ENCODE measurements at regions not wholly inside any gene's neighbourhood (a gene's known extent, or its start where the extent isn't known, plus 50 kb on each side); places are given as distances from the start of the nearest gene placed in this dataset.
"Not testable (repeated sequence)": the region's sequence is repeated elsewhere in the genome, so short reads cannot be mapped to it uniquely, and the experiment has no call there.

DNA sequence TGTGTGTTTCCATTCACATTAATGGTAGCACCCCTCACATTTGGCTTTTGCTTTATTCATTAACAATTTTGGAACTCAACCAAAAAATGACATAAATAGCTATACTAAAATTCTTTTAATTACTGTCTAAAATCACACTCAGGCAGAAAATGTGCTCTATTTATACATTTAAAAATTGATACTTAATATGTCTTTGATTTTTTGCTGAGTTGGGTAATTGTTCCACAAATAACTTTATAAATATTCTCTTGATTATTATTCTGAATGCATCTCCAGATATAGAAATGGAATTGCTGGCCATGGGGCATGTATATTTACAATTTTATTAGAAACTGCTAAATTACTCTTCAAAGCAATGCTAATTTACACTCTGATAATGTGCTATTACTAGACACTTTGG lies 658.7 kb upstream of the CHRM3 start:
- DNase-seq: no peak

DNA sequence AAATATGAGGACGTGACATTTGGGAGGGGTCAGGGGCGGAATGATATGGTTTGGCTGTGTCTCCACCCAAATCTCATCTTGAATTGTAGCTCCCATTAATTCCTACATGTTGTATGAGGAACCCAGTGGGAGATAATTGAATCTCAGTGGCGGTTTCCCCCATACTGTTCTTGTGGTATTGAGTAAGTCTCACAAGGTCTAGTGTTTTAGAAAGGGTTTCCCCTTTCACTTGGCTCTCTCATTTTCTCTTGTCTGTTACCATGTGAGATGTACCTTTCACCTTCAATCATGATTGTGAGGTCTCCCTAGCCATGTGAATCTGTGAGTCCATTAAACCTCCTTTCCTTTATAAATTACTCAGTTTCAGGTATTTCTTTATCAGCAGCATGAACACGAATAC lies 663.6 kb upstream of the CHRM3 start:
- DNase-seq: no peak

DNA sequence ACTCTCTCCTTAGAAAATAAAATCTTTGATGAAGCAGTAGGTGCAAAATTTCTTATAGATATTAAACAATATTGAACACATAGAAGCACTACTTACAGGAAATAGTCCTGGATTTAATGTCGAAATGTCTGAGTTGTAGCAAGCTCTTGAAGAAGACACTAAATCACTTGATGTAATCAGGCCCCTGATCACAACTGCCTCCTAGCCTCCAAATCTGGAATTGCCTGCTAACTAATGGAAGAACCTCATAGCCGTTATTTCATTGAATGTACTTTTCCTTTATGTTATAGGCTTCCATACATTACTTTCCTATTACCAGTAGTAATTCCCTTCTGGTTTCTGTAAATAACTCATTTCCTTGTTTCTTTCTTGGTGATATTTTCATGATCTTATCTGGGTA lies 675.7 kb upstream of the CHRM3 start:
- DNase-seq: no peak

DNA sequence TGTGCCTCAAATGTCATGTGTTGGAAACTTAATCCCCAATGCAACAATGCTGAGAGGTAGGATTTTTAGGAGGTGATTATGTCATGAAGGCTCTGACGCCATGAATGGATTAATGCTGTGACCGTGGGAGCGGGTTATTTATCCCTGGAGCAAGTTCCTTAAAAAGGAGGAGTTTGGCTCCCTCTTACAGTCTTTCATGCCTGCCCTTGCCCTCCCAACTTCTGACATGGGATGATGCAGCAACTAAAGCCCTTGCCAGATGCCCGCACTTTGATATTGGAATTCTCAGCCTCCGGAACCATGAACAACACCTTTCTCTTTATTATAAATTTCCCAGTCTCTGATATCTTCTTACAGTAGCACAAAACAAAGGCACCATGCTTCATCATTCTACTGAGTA lies 685.3 kb upstream of the CHRM3 start:
- DNase-seq: no peak

DNA sequence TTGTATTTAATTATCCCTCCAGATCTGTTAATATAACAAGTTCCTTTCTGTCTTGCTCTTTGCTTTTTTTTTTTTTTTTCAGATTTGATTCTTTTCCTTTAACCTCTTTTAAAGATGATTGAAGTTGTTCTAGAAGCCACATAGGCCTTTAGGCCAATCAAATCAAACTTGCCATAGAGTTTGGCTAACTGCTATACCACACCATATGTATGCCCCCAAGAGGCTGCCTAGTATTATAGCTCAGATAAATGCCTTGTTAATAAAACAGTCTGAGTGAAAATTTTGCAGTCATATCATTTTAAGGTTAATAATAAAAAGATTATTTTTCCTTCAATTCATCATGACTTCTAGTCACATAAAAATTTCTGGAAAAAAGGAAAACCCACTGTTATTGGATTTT lies 696.0 kb upstream of the CHRM3 start:
- no peak for DNase-seq

DNA sequence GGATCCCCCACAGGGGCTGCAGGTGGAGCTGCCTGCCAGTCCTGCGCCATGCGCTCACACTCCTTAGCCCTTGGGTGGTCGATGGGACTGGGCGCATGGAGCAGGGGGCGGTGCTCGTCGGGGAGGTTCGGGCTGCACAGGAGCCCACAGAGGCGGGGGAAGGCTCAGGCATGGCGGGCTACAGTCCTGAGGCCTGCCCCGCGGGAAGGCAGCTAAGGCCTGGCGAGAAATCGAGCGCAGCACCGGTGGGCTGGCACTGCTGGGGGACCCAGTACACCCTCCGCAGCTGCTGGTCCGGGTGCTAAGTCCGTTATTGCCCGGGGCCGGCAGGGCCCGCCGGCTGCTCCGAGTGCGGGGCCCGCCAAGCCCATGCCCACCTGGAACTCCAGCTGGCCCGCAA lies 701.8 kb upstream of the CHRM3 start:
- not testable (repeated sequence) for DNase-seq

DNA sequence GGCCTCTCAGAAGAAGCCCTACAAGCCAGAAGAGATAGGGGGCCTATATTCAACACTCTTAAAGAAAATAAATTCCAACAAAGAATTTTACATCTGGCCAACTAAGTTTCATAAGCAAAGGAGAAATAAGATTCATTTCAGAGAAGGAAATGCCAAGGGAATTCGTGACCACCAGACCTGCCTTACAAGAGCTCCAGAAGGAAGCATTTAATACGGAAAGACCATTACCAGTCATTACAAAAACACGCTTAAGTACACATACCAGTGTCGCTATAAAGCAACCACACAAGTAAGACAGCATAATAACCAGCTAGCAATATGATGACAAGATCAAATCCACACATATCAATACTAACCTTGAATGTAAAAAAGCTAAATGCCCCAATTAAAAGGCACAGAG lies 704.9 kb upstream of the CHRM3 start:
- no peak for DNase-seq

DNA sequence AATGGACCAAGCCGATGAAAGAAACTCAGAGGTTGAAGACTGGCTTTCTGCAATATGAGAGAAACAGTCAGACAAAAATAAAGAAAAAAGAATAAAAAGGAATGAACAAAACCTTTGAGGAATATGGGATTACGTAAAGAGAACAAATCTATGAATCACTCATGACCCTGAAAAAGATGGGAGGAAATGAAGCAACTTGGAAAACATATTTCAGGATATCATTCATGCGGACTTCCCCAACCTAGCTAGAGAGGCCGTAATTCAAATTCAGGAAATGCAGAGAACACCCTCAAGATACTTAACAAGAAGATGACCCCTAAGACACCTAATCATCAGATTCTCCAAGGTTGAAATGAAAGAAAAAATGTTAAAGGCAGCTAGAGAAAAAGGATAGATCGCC lies 705.3 kb upstream of the CHRM3 start:
- no peak for DNase-seq

DNA sequence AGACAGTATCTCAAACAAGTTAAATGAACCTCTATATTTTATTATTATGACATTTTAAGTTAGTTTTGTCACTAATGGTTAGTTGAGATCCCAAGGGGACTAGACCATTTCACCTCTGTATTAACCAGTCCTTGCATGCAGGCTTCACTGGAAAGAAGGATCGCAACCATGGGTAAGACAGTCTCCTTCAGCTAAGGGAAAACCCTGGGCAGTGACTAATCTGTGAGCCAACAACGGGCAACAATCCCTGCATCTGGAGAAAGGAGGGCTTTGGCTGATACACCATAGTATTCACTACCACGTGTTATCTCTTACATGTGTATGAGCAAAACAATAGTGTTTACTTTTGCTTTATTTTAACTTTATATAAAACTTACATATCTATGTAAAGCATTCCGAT lies 708.8 kb upstream of the CHRM3 start:
- DNase-seq: no peak

DNA sequence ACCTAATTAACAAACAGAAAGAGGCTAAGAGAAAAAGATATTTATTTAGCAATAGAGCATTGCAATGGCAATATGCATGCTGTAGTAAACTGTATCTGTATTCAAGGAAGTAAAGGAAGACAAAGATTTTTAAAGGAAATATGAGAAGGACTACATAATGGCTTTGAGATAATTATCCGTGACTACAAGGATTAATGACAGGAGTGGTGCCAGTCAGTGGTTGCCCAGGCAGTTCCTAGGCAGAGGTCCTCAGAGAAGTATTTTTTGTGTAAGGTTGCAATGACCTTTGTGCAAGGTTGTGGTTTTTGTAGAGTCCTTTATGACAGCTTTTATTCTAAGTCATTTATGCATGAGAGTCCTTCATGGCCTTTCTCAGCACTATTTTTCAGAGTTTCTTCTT lies 711.1 kb upstream of the CHRM3 start:
- DNase-seq: no peak

DNA sequence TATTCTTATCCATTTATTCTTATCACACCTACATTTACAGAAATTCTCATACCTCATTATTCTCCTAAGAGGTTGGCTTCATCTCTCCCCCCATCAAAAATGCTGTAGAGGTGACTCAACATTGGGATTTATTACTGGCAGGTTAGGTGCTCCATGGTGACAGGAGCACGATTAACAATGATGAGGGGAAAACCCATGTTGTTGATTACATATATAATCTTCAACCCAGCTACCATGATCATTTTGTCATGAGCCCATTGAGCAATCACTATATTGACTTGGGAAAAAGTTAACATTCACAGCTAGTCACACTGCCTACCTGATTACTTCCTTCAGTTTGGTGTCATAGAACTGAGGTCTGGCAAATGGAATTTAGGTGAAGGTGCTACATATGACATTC lies 712.1 kb upstream of the CHRM3 start:
- DNase-seq: no peak

DNA sequence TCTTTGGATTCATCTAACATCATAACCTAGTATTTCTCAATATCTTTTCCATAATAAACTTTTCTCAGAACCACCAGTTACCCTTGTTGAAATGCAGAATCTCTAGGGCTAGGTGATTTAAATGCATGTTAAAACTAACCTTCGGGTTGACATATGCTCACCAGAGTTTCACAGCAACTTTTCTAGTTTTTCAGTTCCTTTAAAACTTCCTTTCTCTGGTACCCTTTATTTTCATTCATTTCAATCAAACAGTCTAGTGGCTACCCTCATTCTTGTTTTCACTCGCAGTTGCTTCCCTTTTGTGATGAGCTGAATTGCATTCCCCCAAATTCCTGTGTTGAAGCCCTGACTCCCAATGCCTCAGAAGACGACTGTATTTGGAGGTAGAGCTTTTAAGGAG lies 712.8 kb upstream of the CHRM3 start:
- no peak for DNase-seq

DNA sequence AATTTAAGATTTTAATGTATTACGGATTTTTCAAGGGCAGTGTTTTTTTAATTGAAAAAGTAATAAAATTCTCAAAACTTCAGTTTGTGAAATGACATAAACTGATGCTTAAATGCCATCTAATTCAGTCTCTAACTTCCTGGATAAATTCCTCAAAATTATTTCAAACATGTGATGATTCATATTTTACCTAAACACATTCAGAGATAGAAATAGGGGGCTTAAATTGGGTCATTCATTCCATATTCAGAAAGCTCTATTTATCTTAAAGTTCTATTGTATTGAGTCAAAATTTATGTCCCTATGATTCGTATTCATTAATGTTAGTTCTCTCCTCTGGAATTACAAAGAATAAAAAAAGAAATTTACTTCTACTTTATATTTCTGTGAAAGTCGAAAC lies 713.6 kb upstream of the CHRM3 start:
- DNase-seq: no peak

DNA sequence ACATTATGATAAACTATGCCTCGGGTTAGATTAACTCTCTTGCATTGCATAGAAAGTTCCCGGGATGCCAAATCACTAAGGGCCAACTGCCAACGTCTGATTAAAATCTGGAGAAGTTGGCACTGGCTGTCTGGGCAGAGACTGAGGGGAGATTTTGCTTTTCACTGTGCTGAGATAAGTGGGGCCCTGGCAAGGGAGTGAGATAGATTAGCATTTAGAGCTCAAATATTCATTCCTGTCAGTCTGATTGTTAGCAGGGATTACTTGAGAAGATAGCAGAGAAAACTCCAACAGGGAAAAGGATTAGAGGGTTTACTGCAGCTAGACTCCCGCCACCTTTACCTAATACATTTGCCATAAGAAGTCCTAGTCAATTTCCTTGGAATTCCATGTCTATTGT lies 714.1 kb upstream of the CHRM3 start:
- no peak for DNase-seq

DNA sequence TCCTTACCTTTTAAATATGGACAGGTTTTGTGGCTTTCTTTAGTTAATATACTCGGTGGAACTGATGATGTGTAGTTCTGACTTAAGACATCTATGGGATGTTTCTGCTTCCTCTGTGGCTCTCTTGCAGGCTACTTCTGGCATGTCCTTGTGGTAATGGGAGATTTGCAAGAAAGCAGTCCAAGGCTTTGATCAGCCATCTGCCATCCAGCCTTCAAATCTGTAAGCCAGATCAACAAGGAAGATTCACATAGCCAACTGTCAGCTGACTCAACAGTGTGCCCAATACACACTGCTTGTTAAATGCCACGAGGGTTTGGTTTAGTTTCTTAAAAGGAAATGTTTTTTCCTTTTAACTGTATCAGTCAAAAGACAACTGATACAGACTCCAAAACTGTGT lies 722.2 kb upstream of the CHRM3 start:
- no peak for DNase-seq

DNA sequence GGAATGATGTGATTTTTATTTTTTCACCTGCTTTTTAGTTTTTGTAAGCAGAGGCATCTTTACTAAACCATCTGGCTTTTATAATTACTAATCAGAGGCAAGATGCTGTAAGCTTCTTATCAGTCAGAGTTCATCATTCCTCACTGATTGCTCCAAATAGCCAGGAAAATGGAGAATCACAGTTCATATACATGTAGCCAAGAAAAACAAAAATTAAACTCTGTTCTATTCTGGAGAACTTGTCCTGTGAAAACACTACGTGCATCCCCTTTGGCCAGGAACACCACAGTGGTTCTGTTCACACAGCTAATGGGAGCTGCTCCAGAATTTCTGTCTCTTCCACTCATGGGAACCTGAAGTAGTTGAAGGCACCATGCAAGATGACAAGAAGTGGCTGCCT lies 725.5 kb upstream of the CHRM3 start:
- no peak for DNase-seq

DNA sequence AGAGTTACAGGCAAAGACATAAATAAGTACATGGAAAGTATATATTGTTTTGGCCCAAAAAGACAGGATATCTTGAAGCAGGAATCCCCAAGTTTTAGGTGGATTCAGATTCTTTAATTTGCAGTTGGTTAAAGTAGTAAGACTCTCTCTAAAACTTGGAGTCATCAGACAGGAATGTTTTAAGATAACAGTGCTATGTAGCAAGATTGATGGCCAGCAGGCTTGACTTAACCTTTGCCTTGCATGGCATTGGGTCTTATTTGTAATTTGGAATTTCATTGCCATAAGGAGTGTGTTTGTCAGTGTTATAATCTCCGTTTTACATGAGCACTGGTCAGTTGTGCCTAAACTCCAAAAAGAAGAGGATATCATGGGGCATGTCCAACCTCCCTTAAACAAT lies 727.6 kb upstream of the CHRM3 start:
- no peak for DNase-seq

DNA sequence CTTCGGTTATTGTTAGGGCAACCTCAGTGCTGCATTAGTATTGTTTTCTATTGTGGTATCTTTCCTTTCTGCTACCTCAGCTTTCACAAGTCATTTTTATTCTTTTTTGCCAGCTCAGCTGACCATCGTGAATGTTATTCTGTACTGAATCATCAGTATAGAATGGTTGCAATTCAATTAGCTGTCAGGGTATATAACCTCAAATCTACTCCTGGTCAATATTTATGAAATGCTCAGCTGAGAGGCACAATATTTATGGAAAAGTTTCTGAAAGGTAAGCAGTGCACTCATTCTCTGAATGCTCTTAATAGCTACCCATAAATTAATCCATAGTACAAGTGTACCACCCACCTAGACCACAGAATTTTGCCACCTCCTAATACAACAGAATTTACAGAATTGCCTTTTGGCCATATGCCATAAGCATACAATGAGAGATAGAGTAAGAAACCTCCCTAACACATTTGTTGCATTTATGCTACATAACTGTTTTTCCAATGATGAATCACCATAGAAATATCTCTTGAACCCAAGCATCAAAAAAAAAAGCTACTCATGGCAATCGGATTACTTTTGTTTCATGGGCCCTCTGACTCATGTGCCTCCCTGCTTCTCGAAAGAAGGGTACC lies 732.6 kb upstream of the CHRM3 start:
- no peak for DNase-seq

DNA sequence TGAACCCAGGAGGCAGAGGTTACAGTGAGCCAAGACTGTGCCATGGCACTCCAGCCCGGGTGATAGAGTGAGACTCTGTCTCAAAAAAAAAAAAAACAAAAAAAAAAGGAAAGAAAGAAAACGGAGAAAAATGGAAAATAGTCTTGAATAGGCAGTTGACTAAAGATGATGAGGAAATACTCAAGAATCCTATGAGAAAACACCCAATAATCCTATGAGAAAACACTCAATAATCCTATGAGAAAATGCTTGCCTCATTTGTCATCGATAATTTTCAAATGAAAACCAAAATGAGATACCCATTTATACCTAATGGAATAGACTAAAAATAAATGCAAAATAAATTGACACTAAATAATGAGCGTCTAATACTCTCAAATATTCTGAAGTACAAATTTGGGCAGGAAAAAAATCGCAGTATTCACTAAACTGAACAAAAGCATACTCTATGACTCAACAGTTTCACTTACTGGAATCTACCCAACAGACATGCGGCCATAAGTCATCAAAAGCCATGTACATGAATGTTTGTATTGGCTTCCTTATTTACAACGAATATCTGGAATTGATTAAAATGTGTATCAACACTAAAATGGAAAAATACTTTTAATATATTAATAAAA lies 733.9 kb upstream of the CHRM3 start:
- DNase-seq: no peak

DNA sequence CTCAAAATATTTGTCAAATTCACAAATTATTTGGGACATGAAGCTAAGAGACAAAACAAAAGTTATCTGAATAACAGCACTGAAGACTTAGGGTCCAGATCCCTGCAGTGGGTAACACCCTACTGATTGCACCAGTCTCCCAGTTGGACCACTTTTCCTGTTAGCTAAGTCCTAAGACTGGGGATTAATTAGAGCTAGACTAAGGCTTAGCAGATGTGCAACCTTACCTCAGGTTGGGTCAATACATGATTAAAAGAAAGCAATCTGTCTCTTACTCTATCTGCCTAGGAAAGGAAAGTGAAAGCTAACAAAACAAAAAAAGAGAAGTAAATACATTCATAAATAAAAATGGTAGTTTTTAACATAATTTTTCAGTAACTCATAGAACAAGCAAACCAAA lies 737.2 kb upstream of the CHRM3 start:
- DNase-seq: no peak

DNA sequence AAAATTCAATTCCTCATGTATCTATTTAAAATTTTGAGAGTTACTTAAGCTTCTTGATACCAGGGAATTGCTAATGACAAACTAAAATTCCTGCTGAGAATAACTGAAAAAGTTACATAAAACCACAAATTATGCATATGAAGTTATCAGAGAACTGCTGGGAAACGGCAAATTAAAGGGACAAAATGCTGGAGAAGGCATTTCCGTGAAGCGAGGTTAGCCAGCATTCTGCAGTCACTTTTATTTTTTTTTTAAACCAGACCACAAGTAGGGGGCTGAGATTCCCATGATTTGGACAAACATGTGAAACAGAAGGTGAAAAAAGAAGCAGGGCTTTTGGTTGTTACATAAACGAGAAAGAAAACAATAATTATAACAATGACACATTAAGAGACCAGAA lies 737.6 kb upstream of the CHRM3 start:
- DNase-seq: no peak

DNA sequence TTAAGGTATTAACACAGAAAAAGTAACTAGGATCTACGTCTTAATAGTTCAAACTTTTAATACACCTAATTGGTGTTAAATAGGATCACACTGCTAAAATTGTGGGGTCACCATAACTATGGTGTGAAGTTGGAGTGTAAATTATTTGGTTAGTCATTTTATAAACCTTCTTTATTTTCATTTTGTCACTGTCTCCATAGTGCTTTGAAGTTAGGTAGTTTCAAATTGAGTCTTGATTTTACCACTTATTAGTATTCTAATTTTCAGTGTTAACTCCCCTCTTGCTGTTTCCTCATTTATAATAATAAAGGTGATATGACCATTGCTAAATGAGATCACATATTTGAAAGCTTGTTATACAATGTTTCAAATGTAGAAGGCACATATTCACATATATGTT lies 738.1 kb upstream of the CHRM3 start:
- DNase-seq: no peak

DNA sequence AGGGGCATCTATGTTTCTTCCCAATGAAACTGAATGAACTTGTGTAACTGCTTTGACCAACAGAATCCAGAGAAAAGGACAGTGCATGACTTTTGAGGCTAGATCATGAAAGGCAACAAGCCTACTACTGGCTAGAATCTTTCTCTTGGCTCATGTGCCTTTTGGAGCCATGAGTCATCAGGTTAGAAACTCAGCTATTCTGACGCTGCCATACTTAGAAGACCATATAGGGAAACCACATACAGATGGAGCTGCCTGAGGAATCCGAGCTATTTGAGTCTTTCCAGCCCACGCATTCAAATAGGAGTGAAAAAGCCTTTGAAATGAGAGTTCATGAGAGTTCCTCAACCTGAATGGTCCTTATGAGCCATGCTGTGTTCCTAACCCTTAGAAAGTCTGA lies 738.5 kb upstream of the CHRM3 start:
- DNase-seq: no peak

DNA sequence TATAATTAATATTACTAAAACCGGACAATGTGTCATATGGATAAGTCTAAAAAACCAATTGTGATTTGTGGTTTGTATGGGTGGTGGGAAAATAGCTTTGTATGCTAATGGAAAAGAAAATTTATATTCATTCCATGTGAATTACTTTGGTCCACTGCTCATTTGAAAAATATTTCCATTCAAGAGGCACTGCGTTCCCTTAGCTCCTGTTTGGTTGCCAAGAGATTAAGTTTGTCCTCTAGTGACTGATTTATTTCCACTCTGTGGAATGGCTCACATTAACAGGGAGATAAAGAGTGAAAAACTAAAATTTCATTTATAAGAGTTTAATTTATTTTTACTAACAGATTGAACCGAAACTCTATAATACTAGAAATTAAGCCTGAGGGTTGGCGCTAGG lies 744.1 kb upstream of the CHRM3 start:
- DNase-seq: no peak

DNA sequence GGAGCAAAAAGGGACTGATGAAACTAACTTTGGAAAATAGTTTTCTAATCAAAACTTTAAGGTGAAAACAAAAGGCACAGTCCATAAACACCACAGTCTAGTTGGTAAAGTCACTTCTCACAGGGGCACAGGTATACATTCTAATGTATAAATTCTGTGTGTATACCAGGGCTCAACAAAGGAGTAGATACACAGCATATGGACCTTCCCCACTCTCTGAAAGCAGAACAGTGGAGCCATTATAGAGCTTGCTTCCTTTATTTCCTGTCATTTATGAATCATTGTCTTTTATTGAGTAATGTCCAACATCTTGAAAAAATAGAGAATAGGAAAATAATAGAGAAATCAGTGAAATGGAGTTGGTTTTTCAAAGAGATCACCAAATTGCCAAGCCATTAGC lies 746.5 kb upstream of the CHRM3 start:
- DNase-seq: no peak

DNA sequence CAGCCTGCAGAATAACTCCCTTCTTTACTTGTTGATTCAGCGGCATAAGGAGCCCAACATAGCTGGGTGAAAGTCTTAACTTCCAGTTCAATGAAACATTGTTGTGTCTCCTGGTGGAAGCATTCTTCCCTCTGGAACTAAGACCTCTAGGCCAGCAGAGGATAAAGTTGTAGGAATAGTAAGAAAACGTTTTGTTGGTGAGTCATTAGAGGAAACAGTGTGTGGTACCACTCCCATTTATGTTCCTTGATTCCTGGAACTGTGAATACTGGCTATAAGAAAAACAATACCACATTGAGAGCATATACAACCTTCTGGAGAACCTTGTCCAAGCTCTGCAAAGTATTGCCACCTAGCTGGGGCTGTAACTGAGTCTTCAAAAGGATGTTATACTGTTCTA lies 737.4 kb upstream of the ZP4 start:
- DNase-seq: no peak
